G401 (cell line): ENCODE measurements at regions not wholly inside any gene's neighbourhood (a gene's known extent, or its start where the extent isn't known, plus 50 kb on each side); places are given as distances from the start of the nearest gene placed in this dataset.

ENCODE experiments used
- DNase-seq: peaks from one replicate; pipeline ENCODE4 v3.0.0-alpha.2; 2015; ENCODE audit warnings: low spot score
- in situ Hi-C: cut with HindIII; loops from 2 replicates; pipeline ENCODE4 v1.10.0; 2016; ENCODE audit warnings: low sequenced_read_pairs, mixed read lengths

DNA sequence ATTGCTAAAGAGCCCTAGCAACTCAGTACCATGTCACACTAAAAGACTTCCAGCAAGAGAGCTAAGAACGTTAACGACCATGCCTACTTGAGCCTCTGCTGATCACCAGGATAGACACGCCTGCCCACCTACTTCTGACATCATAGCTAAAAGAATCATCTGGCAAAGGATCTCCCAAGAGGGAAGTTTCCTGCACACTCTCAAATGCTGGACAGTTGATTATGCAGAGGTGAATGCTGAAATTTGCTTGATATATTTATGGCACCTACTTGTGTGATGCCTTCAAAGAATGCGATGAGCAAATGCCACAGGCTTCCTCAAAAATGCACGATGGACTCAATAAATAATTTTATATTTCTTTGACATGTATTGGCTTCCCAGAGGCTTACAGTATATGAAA is 113.6 kb downstream of the GALC start:
- in situ Hi-C loops = no loop called here
- DNase-seq = no peak

DNA sequence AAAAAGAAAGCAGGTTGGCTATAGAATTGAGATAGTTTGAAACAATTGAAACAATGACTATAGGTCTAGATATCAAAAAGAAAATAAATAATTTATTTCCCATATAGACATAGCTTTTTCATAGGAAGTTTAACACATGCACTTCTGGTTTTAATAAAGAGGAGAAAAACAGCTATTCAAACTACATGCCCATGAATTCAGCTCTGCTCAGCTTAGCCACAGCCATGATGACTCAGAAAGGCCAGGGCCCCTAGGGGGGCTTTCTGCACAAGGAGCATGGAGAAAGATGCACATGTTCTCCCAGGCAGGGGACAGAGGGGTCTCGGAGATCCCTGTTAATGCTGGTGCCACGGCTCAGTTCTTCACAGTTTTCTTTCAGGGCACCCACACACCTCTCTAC is 114.0 kb downstream of the GALC start:
- in situ Hi-C loops = no loop called here
- DNase-seq = no peak

DNA sequence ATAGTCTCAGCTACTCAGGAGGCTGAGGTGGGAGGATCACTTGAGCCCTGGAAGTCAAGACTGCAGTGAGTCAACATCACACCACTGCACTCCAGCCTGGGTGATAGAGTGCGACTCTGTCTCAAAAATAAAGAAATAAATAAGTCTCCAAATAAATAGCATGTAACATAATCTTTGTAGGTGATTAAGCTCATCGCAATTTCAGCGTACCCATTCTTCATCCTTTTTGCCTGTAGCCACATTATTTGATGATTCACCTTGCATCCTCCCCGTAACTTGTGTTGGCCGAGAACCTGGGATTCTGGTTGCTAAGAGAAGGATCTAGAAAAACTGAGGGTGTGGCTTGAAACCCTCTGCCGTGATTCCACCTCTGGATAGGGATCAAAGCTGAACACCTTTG is 115.1 kb downstream of the GALC start:
- in situ Hi-C loops = no loop called here
- DNase-seq = no peak

DNA sequence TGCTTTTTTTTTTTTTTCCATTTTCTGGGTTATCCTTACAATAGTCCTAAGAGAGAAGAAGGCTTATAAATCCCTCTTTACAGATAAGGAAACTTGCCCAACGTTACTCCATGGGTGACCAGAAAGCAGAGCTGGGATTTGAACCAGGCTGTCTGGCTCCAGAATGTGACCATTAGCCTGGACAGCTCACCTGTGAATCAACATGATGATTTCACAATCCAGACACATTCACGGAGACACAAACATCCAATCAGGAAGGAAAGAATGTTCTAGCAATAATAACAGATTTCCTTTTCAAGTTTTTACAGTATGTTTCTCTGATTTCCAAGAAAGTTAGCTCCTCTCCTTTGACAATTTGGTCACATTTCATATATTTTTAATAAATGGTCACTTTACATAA is 118.3 kb downstream of the GALC start:
- DNase-seq = no peak
- in situ Hi-C loops = no loop called here

DNA sequence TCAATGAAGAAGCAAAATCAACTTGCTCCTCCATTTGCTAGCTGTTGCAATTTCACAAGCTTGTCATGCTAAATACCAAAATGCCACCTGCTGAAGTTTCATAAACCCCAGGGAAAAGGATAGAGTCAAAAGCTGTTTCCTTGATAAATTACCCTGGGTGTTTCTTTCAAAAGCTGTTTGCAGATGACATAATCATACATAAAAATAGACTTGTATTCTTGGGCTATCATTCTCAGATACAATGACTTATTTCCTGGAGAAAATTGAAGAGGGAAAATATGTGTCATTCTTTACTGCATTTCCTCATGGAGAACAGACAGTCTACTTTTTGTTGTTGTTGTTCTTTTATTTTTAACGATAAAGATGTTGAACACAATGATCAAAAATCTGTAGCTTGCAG is 119.2 kb downstream of the GALC start:
- in situ Hi-C loops = no loop called here
- DNase-seq = no peak

DNA sequence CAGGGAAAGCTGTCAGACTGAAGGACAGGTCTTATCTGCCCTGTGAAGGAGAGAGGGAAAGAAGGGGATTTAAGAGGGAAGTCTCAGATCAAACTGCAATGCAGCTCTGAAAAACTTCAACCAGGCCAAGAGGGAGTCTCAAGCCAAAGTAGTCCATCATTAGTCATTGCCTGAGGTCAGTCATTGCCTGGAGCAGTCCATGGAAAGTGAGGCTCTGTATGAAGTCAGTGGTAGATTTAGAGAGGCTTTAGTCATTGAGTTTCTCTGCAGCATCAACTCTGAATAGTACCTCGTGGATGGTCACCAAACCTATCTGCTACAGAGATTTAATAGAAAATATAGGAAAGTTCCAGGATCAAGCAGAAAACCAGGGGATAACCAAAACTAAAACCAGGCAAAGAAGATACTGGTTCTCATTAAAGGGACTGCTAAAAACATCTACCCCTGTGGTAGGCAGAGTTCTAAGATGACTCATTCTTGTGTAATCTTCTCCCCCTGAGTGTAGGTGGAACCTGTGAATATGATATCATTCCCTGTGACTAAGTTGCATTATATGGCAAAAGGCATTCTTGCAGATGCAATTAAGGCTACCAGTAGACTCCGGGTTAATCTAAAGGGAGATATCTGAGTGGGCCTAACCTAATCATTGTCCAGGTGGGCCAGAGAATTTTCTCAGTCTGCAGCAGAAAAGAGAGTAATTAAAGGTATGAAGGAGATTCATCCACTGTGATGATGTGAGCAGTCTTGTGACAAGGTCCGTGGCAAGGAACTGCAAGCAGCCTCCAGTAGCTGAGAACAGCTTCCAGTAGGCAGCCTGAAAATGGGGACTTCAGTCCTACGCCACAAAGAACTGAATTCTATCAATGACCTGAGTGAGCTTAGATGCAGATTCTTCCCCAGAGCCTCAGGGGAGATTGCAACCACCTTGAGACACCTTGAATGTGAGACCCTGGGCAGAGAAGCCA is 123.1 kb downstream of the GALC start:
- DNase-seq = no peak
- in situ Hi-C loops = no loop called here

DNA sequence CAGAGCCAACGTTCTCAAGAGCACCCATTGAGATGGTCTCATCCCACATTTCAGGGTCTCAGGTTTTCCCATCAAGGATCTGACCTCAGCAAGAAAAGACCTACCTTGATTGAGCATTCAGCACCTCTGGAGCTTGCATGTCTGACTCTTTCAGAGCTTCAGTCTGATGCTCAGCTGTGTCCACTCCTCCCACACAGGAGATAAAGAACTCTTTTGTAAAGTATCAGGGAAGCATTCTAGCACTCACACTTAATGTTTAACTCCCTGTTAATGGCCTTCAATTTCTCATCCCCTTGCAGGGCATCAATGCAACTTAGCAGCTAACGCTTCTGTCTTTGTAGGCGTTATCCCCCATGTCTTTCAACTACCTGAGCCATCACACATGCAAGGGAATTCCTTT is 124.1 kb downstream of the GALC start:
- in situ Hi-C loops = no loop called here

DNA sequence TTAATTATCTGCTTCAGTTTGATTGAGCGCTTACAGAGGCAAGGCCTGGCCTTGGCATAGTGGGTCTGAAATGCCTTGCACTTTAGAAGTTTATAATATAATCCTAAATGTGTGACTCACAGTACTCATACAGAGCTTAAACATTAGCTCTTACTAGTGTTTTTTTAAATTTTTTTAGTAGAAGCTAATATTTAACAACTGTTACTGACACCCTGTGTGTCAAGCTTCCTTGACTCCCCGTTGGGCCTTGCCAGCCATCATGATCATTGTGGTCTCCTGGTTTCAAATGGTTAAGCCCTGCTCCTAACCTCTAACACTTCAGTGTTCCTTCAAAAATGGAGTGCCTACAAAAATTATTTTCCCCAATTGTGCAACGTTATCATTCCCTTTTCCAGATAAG is 126.9 kb downstream of the GALC start:
- no peak for DNase-seq
- in situ Hi-C loops = no loop called here

More for the DNA sequence above, 124.1 kb downstream of the GALC start:
- no peak for DNase-seq

DNA sequence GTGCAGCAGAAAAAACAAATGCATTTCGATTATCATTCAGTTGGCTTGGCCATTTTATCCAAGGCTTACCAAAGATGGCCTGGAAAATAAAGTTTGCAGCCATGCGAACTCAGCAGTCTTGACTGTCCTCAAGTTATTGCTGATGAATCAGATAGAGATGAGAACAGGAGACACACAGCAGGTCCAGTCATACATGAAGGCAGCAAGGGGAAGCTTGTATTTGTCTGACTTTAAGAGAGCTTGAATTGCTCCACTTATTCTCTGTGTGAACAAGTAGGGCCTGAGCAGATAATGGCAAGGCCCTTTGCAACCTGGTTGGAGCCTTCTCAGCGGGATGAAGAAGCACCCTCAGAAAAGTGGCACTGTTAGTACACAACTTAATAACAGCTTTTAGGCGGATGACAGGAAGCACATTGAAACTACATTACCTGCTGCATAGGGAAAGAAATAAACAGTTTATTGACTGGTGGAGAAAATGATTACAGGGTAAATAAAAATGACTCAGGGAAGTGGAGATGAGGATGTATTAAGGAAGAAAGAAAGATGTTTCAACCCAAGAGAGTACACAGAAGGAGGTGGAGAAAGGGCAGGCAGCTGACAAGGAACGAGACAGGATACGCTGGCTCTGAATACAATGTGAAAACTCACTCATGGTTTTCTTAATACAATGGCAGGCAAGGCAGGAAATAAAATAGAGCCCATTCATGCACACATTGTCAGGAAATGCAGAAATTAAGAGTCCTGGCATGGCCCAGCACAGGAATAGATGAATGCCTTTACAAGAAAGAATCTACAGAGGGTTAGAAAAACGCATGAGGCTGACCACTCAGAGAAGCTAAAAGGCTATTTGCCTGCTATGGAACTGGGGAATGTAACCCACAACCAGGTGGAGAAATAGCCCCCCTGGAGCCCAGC is 128.4 kb downstream of the GALC start:
- in situ Hi-C loops = no loop called here
- no peak for DNase-seq

DNA sequence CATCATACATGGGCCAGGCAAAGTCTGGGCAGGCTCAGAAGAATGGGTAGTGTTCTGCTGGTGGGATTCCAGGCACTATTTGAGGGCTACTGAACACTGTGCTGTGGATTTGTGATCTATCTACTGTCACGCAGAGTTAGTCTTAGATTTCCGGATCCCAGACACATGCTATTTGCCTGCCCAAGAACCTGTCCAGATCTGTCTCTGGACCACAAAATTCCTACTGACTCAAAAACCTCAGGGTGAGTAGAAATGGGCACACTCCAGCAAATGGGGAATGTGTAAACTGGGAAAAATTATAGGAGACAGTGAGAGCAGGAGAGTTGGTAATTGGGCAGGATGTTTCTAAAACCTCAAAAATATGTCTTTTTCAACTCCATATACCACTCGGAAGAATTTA is 129.9 kb downstream of the GALC start:
- no peak for DNase-seq
- in situ Hi-C loops = no loop called here

DNA sequence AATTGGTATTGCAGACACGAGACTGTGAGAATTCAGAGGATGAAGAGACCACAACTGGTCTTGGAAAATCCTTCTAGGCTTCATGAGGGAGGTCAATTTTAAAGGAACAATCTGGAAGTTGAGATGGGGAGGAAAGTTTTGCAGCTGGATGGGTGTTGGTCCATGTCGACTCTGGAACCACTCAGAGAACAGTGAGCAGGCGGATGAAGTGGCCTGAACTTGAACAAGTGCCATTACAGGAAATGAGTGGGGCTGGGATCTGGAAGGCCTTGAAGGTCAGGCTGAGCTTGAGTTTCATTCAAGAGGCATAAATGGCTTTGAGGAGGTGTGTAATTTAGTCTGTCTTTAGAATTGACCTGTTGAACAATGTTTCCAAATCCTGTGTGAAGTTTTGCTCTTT is 140.9 kb downstream of the GALC start:
- DNase-seq = no peak
- in situ Hi-C loops = no loop called here

DNA sequence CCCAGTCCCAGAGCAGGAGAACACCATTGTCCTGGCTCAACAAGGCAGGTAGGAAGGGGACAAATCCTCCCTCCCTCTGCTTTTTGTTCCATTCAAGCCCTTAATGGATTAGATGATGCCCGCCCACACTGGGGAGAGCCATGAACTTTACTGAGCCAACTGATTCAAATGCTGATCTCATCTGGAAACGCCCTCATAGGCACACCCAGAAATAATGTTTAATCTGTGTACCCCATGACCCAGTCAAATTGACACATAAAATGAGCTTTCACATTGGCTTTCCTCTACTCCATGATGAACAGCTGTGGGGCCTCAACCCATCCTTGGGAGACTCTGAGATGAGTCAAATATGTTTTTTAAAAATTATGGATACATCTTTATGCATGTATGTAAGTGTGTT is 141.8 kb downstream of the GALC start:
- in situ Hi-C loops = no loop called here
- DNase-seq = no peak

DNA sequence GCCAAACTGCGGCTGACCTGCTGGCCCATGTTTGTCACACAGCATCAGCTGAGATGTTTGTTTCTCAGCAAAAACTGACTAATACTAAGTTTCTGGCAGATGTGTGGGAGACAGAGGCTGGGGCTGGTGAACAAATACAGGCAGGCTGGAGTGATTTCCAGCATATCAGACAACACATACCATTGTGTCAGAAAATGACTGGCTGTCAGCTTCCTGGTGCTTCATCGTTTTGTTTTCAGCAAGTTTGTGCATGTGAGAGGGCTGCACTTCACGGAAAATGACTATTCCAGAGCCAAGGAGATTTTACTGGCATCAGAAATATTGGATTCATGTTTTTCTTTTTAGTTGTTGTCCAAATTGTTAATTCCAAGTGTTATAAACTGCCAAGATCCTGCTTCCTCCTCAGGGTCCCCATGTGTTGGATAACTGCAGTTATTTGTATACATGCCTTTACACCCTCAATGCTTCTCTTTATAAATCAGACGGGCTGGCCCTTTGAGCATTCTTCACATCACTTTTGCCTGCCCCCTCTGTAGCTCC is 145.7 kb downstream of the GALC start:
- in situ Hi-C loops = no loop called here
- no peak for DNase-seq

DNA sequence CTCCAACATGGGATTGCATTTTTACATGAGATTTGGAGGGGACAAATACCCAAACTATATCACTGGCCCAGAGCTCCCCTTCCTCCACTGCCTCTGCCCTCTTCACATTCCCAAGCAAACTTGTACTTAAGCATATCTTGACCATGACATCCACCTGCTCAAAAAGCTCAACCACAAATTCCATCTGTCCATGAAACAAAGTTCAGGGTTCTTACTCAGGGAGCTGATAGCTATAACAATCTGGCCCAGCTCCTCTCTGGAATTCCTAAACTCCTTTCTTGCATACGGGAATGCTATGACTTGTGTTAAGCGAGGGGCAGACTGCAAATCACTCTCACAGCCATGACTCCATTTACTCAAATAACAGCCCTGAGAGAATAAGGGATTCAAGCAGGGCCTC is 152.1 kb downstream of the GALC start:
- DNase-seq = no peak
- in situ Hi-C loops = no loop called here

DNA sequence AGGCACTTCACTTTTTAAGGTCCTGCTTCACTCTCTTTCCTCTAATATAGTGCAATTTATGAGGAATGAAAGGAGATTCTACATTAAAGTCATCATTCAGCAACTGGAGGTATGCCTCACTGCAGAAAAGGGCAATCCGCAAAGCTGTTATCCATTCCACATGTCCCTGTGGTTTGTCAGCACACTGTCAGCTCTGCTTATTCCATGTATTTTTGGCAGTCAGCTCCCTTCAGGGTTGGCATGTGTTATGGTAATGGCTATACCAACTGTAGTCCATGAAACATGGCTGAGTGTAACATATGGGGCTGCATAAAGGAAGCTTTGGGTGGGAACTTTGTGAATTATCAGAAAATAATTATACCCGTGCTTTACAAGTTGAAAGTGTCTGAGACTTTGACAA is 154.1 kb downstream of the GALC start:
- in situ Hi-C loops = no loop called here
- DNase-seq = no peak

DNA sequence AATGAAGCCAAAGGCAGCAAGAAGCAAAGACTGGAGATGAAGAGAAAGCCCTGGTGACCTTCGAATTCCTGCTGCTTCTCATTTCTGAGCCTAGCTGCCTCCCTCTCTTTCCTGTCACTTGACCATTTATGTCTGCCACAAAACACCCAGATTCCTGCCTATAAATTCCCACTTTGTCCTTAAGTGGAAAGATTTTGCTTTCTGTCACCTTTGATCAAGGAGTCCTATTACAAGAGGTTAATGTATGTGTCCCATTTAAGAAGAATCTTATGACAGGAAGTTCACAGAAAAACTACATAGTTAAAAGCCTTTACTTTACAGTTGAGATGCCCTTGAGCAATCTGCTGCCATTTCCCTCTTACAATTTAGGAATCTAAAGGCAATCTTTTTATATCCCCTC is 155.7 kb downstream of the GALC start:
- in situ Hi-C loops = no loop called here
- DNase-seq = no peak

DNA sequence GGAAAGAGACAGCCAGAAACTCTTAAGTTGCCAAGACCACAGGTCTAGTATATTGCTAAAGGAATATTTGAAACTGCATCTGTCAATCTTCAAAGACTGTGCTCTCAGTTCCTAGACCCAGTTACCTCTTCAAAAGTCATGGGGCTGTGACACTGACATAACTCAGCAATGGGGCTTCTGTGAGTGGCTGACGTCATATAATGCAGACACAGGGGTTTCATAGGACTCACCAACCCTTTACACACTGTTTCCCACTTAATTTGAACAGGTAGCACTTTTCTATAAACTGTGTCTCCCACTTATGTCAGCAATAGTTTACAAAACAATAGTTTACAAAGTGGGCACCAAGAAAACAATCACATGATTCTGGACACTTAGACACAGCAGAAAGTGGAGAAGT is 158.4 kb downstream of the GALC start:
- in situ Hi-C loops = no loop called here
- no peak for DNase-seq

DNA sequence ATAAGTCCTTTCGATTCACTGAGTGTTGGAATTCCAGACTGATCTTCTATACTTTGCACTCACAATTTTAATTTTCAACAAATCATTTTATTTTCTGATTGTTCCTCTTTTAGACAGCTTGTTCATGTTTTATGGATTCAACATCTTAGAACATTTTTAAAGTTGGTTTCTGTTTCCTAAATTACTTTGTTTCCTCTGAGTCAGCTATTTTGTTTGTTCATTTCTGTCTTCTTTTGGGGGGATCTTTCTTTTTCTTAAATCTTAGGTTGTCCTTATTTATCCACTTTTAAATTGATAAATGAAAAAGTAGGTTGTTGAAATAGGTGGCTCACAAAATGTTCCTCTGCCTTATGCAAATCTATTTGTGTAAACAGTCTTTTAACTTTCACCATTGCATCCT is 160.0 kb downstream of the GALC start:
- DNase-seq = no peak
- in situ Hi-C loops = no loop called here

DNA sequence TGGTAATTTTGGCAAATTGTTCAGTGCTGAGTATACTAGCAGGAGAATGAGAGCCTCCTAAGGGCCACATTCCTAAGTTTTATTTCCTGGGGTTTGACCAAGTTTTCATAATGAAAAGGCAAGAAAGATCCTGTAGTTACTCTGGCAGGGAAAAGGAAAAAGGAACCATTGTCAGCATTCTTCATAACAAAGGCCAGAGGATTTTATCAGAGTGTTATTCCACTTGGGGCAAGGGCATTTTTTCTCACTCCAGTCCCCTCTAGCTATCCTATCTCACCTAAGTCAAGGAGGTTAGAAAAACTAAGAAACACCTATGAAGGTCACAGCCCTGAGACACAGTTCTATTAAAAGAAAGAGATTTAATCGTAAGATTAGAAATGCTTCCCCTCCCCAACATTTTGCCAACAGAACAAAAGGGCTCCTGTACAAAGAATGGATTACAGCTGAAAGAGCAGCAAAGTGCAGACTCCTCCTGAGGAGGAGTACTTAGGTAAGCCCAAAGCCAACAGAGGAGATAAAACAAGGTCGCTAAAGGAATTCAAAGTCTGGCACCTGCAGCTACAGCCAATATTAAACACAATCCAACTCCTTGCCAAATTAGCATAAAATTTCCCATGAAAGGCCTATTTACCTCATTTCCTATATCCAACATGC is 162.4 kb downstream of the GALC start:
- in situ Hi-C loops = no loop called here
- DNase-seq = no peak

DNA sequence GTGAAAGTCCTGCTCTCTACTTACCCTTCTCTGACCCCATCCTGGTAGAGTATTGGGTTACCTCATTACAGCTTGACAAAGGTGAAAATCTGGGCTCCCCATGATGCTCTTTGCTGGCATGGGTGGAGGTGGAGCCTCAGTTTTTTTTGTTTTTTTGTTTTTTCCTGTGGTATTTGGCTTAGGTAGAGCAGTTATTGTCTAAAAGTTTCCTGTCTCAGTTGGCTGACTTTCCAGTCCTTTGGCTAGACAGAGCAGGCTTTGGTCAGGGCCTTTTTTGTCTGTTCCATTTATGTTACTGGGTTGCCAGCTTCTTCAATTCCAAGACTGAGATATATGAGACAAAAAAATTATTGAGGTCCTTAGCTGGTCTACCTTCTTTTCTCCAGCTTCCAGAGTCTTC is 163.4 kb downstream of the GALC start:
- DNase-seq = no peak
- in situ Hi-C loops = no loop called here
